Heart left ventricle (tissue), 13 donors: ENCODE measurements at regions not wholly inside any gene's neighbourhood (a gene's known extent, or its start where the extent isn't known, plus 50 kb on each side); places are given as distances from the start of the nearest gene placed in this dataset.

Source experiments
- CTCF ChIP-seq, 12 donors: fragments of 200-600 bp; sonication (generic) in 4 of 12; IDR thresholded peaks; one replicate each; pipeline versions ENCODE4 v1.5.0 to v1.8.0; 2018 to 2022; ENCODE audit warnings: antibody characterized with exemption in 12 of 12, mild to moderate bottlenecking in 5 of 12
- POLR2A ChIP-seq, 2 donors: fragments of 450-650 bp; IDR thresholded peaks; one replicate each; pipeline ENCODE4 v1.6.1; 2017; ENCODE audit warnings: antibody characterized with exemption in 2 of 2, mild to moderate bottlenecking in 2 of 2, moderate library complexity in 2 of 2
- donor health status: ischemic (EF 13 %, LVEDD 7.1; RV severe dilation, severe dysfunction).
- donor health status: DM: no; HTN: yes; CAD: no.
- donor health status: DM: no; HTN: no; CAD: no.
- donor health status: ischemic (EF 25% LVEDD 6.9; RV normal size, moderate dysfunction).
- donor health status: ischemic (EF 25% LVEDD 5.7; RV mildly dilated, moderate dysfunction).
- donor health status: ischemic (EF 35%, LVEDD 5.7; RV mildly dilated, moderate dysfunction).
- donor health status: nonischemic (EF 11% LVEDD 7.7; RV severe dilation, severe dysfunction).
- donor health status: DM: yes; HTN: yes; CAD: no.
- donor health status: PGD.
- donor health status: ischemic (EF 29% LVEDD 5.4; RV normal size, mild dysfunction).
- donor health status: nonischemic (EF 23%, LVEDD 6.1; RV moderate dilation, normal function).

- TF ChIP-seq CTCF (IDR thresholded peaks at IDR 0.05) (no peak), POLR2A (IDR thresholded peaks at IDR 0.05) (no peak)
These were observed 335.7 kb upstream of the SNX7 start for GRCh38 chr1:98325646-98326440.
